Bronchial epithelial cell (primary cell): ENCODE measurements at regions not wholly inside any gene's neighbourhood (a gene's known extent, or its start where the extent isn't known, plus 50 kb on each side); places are given as distances from the start of the nearest gene placed in this dataset.

ENCODE experiments used
- DNase-seq: peaks from one replicate; pipeline ENCODE4 v3.0.0-alpha.2; 2010; ENCODE audit warnings: low read depth
- FAIRE-seq: peaks from 2 replicates; lab custom pipeline; 2011; peaks lifted over from hg19 to GRCh38; lab: Jason Lieb, UNC
- H3K27me3 ChIP-seq: 2 replicates; pipeline ENCODE4 v1.5.1; 2011; ENCODE audit warnings: low read length; ENCODE audit not compliant: control insufficient read depth, insufficient read depth
- H3K36me3 ChIP-seq: 2 replicates; pipeline ENCODE4 v1.5.1; 2011; ENCODE audit warnings: low read length; ENCODE audit not compliant: control insufficient read depth, insufficient read depth
- H3K4me3 ChIP-seq: 2 replicates; pipeline ENCODE4 v1.5.1; 2011; ENCODE audit warnings: mild to moderate bottlenecking, low read depth, low read length, control low read depth
- TF ChIP-seq, protein P1 (sequence below): IDR thresholded peaks from 2 replicates; pipeline ENCODE4 v1.5.1; 2011; ENCODE audit warnings: mild to moderate bottlenecking, moderate library complexity, low read length, control low read depth, inconsistent platforms; ENCODE audit not compliant: insufficient read depth, severe bottlenecking

DNA sequence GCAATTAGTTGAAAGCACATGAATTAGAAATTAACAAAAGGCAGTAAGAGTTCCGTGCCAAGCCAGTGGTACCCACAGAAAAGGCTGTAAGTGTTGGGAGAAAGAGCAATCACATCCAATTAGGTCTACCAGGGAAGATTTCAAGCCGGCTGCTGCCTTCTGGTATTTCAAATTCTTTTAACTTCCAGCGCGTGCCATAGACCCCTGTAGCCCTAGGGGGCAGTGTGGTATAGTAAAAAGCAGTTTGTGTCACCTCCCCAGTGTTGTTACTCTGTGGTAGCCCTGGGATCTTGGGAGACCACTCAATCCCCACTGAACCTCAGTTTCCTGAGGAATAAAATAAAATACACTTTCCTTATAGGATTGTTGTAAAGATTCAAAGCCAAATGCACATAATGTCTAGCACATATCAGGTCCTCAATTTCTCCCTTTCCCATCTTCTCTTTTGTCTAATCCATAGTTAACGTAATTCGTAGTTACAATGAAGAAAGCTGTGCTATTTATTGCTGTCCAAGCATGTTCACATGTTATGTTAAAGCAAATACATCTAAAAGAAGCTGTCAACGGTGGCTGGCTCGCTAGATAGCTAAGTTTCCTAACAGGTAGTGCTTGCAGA, 230.2 kb downstream of the TDRD3 start:
- DNase-seq (peak; percentile 31), FAIRE-seq (no peak)
- no peak overlapping the region for H3K4me3 ChIP-seq
- TF ChIP-seq, protein P1, sequence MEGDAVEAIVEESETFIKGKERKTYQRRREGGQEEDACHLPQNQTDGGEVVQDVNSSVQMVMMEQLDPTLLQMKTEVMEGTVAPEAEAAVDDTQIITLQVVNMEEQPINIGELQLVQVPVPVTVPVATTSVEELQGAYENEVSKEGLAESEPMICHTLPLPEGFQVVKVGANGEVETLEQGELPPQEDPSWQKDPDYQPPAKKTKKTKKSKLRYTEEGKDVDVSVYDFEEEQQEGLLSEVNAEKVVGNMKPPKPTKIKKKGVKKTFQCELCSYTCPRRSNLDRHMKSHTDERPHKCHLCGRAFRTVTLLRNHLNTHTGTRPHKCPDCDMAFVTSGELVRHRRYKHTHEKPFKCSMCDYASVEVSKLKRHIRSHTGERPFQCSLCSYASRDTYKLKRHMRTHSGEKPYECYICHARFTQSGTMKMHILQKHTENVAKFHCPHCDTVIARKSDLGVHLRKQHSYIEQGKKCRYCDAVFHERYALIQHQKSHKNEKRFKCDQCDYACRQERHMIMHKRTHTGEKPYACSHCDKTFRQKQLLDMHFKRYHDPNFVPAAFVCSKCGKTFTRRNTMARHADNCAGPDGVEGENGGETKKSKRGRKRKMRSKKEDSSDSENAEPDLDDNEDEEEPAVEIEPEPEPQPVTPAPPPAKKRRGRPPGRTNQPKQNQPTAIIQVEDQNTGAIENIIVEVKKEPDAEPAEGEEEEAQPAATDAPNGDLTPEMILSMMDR: peak; percentile 68
- no peaks in the 10 kb centered on the region for H3K36me3 ChIP-seq
- H3K27me3 ChIP-seq: no peaks in the 10 kb centered on the region
